LNCAP (cell line): ENCODE measurements at regions not wholly inside any gene's neighbourhood (a gene's known extent, or its start where the extent isn't known, plus 50 kb on each side); places are given as distances from the start of the nearest gene placed in this dataset.

ENCODE experiments used
- CTCF ChIP-seq: fragments of 450-650 bp; IDR thresholded peaks from 2 replicates; pipeline ENCODE4 v1.5.1; 2017; ENCODE audit warnings: mild to moderate bottlenecking

GRCh38 chr2:18752022-18752493 lies 162.7 kb upstream of the NT5C1B start:
- no peak for TF ChIP-seq CTCF

GRCh38 chr2:18750672-18751554 lies 161.5 kb upstream of the NT5C1B start:
- TF ChIP-seq CTCF: no peak

GRCh38 chr2:18749912-18750526 lies 160.7 kb upstream of the NT5C1B start:
- peak; percentile 72 for TF ChIP-seq CTCF

- no peak for TF ChIP-seq CTCF
Measured at GRCh38 chr2:18745431-18746272, 156.3 kb upstream of the NT5C1B start.

- no peak for TF ChIP-seq CTCF
Measured at GRCh38 chr2:18741895-18742732, 152.7 kb upstream of the NT5C1B start.

- TF ChIP-seq CTCF: no peak
Measured at GRCh38 chr2:18741191-18741590, 151.8 kb upstream of the NT5C1B start.
